Kidney epithelial cell (primary cell): ENCODE measurements at regions not wholly inside any gene's neighbourhood (a gene's known extent, or its start where the extent isn't known, plus 50 kb on each side); places are given as distances from the start of the nearest gene placed in this dataset.

Experiments used
- DNase-seq: peaks from one replicate; pipeline ENCODE4 v3.0.0-alpha.2; 2010; ENCODE audit warnings: low read depth
- H3K27me3 ChIP-seq: 2 replicates; pipeline ENCODE4 v1.6.0; 2011; ENCODE audit warnings: low read length; ENCODE audit not compliant: control insufficient read depth, insufficient read depth
- H3K36me3 ChIP-seq: 2 replicates; pipeline ENCODE4 v1.5.1; 2011; ENCODE audit warnings: low read length; ENCODE audit not compliant: control insufficient read depth, insufficient read depth
- H3K4me3 ChIP-seq: 2 replicates; pipeline ENCODE4 v1.5.1; 2011; ENCODE audit warnings: low read depth, mild to moderate bottlenecking, control low read depth, low read length
- TF ChIP-seq, protein P1 (sequence below): IDR thresholded peaks from 2 replicates; pipeline ENCODE4 v1.5.1; 2011; ENCODE audit warnings: mild to moderate bottlenecking, moderate library complexity, low read length, control low read depth, inconsistent platforms; ENCODE audit not compliant: insufficient read depth, poor library complexity, severe bottlenecking

DNA sequence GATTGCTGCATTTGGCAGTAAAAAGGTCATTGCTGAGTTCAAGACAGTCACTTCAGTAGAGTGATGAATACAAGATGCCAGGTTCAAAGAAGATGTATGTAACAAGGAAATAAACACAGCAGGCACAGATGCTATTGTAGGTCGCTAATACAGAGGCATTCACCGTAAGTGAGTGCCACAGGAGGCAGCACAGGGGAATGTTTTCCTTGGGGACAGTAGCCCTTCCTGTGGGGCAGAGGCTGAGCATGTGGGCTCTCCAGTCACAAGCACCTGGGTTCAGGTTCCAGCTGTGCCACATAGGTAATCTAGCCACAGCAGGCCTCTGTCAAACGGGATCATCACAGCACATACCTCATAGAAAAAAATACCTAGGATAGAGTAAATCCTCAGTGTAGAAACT is 86.3 kb downstream of the RSL24D1 start:
- Histone ChIP-seq H3K27me3 (no peaks in the 10 kb centered on the region), H3K4me3 (no peak overlapping the region), H3K36me3 (no peaks in the 10 kb centered on the region)
- TF ChIP-seq, protein P1, sequence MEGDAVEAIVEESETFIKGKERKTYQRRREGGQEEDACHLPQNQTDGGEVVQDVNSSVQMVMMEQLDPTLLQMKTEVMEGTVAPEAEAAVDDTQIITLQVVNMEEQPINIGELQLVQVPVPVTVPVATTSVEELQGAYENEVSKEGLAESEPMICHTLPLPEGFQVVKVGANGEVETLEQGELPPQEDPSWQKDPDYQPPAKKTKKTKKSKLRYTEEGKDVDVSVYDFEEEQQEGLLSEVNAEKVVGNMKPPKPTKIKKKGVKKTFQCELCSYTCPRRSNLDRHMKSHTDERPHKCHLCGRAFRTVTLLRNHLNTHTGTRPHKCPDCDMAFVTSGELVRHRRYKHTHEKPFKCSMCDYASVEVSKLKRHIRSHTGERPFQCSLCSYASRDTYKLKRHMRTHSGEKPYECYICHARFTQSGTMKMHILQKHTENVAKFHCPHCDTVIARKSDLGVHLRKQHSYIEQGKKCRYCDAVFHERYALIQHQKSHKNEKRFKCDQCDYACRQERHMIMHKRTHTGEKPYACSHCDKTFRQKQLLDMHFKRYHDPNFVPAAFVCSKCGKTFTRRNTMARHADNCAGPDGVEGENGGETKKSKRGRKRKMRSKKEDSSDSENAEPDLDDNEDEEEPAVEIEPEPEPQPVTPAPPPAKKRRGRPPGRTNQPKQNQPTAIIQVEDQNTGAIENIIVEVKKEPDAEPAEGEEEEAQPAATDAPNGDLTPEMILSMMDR: no peak
- DNase-seq: no peak

DNA sequence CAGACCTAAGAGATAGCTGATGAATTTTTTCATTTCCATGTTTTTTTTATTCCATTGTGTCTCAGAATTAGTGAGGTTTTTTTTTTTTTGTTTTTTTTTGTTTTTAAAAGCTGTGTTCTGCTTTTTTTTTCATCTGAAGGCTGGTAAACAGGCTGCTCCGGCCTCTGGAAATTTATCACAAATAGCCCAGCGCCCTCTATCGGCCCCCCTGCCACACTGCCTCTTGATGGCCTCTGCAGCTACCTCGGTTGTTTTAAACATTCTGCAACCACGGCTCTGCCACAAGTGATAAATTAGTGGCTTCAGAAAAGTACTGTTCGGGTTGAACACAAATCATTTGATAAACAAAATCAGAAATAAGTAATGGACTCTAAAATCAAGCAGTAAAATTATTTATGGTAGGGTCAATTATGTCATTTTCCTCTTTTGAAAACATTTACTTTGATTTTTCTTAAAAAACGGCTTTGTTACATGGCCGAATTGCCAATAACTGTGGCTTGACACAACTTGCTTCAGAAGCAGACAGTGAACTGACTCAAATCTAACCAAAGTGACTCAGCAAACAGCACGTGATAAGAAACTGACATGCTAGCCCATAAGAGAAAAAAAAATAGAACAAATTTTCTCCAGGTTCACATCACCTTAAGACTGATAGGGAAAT is 87.8 kb downstream of the RSL24D1 start:
- TF ChIP-seq, protein P1: peak; percentile 89
- no peak overlapping the region for H3K4me3 ChIP-seq
- no peak for DNase-seq
- H3K36me3 ChIP-seq: no peaks in the 10 kb centered on the region
- no peaks in the 10 kb centered on the region for H3K27me3 ChIP-seq

DNA sequence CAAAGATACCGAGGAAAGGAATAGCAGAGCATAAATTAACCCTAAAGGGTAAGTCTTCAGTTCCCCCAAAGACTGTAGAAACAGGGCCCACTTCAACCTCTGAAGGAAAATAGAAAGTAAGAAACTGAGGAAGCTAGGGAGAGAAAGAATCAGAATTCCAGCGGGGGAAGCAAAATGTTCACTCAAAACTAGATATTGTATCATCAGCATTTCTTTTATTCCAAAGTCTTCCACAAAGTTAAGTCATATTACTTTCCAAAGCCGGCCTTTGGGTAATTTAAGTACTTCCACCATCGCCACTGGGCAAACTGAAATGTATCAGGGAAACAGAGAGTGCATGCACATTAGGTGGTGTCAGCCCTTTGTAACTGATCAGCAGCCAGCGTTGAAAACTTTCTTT is 88.3 kb downstream of the RSL24D1 start:
- no peaks in the 10 kb centered on the region for H3K36me3 ChIP-seq
- TF ChIP-seq, protein P1: no peak
- H3K27me3 ChIP-seq: no peaks in the 10 kb centered on the region
- no peak overlapping the region for H3K4me3 ChIP-seq
- no peak for DNase-seq

DNA sequence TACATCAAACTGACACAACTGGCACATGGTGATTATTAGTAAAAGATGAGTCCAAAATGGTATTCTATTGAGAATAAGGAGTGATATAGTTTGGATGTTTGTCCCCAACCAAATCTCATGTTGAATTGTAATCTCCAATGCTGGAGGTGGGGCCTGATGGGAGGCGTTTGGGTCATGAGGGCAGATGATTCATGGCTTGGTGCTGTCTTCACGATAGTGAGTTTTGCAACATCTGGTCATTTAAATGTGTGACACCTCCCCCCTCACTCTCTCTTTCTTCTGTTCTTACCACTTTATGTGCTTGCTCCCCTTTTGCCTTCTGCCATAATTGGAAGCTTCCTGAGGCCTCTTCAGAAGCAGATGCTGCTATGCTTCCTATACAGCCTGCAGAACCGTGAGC is 90.6 kb downstream of the RSL24D1 start:
- no peaks in the 10 kb centered on the region for H3K36me3 ChIP-seq
- no peaks in the 10 kb centered on the region for H3K27me3 ChIP-seq
- no peak for DNase-seq
- no peak overlapping the region for H3K4me3 ChIP-seq
- TF ChIP-seq, protein P1: no peak

DNA sequence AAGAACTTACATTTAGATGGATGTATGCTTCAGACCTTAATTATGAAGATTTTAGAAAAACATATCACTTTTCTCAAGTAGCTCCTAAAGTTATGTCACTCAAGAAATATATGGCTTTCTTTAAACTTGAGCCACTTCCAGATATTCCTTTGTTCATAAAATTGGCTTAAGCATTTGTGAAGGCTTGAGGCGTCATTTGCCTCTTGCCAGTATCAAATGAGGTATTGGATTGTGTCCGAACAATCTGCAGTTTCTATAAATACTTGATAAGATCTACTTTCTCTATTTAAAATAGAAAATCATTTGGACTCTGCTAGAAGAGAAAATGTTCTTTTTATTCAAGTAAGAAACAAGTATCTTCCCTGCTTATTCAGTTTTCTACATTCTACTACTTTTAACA is 102.6 kb downstream of the RSL24D1 start:
- Histone ChIP-seq H3K4me3 (no peak overlapping the region), H3K27me3 (no peaks in the 10 kb centered on the region), H3K36me3 (no peaks in the 10 kb centered on the region)
- TF ChIP-seq, protein P1: no peak
- no peak for DNase-seq

DNA sequence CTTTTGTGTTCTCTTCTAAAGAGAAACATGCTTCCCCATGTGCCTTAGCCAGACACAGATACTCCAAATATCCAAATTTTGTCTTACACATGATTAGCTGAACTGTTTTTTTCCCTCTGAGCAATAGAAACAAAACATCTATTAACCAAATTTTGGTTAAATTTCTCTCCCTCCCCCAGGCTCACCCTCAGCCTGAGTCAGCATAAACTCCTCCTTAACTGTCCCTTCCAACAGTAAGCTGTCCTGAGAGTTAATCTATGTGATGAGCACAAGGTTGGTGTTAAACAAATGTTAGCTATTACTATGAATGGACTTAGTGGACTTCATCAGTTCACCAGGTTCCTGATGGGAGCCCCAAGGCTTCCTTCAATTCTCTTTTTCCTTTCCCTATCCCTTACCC is 108.5 kb downstream of the RSL24D1 start:
- TF ChIP-seq, protein P1: no peak
- no peaks in the 10 kb centered on the region for H3K36me3 ChIP-seq
- no peaks in the 10 kb centered on the region for H3K27me3 ChIP-seq
- no peak overlapping the region for H3K4me3 ChIP-seq
- no peak for DNase-seq
